ENCODE measurements at regions not wholly inside any gene's neighbourhood (a gene's known extent, or its start where the extent isn't known, plus 50 kb on each side); places are given as distances from the start of the nearest gene placed in this dataset.
"Not testable (repeated sequence)": the region's sequence is repeated elsewhere in the genome, so short reads cannot be mapped to it uniquely, and the experiment has no call there.

DNA sequence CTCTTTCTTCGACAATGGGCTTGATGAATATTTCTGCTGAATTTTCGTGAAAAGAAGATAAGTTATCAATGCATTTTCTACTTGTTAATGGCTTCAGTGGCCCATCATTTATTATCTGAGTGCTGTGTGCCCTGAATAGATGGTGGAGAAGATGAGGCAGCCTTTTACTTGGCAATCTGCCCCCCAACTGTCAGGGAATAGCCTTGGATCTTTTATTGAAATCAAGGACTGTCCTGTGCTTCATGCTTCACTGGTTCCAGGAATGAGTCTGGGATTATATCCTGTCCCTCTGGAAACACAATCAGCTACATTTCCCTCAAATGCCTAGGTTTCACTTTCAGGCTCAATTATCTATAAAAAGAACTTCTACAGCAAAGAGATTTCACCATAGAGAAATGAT lies 75.9 kb upstream of the NXPH1 start:
- DNase-seq (no peak), ATAC-seq (ENCODE audit: low read depth in 2 of 2) (no peak)
- Mint-ChIP-seq H3K27me3 (peaks cover 4 to 15% (median 10%) of the 10 kb centered on the region in 3 donors), H3K36me3 (no peaks in the 10 kb centered on the region), H3K4me1 (no peaks in the 10 kb centered on the region), H3K27ac (no peak overlapping the region), H3K4me3 (no peak overlapping the region), H3K9me3 (peaks cover 0 to 19% (median 5%) of the 10 kb centered on the region in 7 donors)

DNA sequence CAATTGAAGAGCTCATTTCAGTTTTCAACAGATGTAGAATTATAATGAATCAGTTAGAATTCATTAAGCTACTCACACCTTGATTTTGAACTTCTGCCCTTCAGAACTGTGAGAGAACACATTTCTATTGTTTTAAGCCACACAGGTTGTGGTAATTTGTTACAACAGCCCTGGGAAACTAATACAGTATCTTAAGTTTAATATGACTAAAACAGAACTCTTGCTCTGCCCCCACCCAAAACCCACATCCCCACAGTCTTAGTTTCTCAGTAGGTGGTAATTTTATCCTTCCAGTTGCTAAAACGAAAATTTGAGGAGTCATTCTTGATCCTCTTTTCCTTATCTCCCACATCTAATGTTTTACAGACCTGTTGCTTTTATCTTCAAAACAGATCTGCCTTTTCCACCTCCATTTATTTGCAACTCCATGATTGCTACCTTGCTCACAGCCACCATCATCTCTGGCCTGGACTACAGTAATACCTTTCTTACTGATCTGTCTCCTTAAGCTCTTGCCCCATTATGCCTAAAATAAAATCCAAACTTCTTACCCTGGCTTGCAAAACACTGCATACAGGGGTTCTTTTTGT lies 72.8 kb upstream of the NXPH1 start:
- H3K27ac Mint-ChIP-seq = no peak overlapping the region
- DNase-seq (no peak), ATAC-seq (ENCODE audit: low read depth in 2 of 2) (no peak)
- H3K4me1 Mint-ChIP-seq = no peaks in the 10 kb centered on the region
- H3K4me3 Mint-ChIP-seq = no peak overlapping the region
- H3K27me3 Mint-ChIP-seq = peaks cover 4 to 15% (median 9%) of the 10 kb centered on the region in 3 donors
- no peaks in the 10 kb centered on the region for H3K36me3 Mint-ChIP-seq
- peaks cover 0 to 19% (median 5%) of the 10 kb centered on the region in 7 donors for H3K9me3 Mint-ChIP-seq

DNA sequence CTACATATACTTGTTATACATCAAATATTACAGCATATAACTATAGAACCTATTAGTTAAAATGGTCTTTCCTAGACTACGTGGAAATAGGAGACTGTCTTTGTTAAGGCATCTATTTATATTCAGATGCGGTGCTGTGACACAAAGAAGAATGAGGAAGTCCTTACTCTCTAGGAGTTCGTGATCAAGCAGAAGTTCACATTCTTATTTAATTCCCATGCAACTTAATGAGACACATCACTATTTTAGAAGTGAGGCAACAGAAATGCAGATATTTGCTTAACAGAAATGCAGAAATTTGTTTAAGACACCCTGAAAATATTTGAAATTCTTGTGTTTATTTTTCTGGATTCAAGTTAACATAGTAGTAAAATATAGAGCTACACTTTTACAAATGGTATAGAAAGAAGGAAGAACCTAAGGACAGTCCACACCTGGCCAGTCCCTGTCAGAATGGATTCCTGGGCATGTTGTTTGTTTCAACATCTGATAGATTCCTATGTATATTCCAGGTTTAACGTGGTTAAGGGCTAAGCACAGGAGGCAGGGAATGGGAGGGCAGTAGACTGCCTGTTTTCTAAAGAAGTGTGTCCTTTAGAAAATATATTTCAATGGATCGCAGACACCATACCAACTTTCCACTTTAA lies 70.6 kb upstream of the NXPH1 start:
- ATAC-seq (ENCODE audit: low read depth in 2 of 2) = no peak
- Mint-ChIP-seq H3K9me3 (peaks cover 0 to 19% (median 5%) of the 10 kb centered on the region in 7 donors), H3K4me1 (no peaks in the 10 kb centered on the region)

DNA sequence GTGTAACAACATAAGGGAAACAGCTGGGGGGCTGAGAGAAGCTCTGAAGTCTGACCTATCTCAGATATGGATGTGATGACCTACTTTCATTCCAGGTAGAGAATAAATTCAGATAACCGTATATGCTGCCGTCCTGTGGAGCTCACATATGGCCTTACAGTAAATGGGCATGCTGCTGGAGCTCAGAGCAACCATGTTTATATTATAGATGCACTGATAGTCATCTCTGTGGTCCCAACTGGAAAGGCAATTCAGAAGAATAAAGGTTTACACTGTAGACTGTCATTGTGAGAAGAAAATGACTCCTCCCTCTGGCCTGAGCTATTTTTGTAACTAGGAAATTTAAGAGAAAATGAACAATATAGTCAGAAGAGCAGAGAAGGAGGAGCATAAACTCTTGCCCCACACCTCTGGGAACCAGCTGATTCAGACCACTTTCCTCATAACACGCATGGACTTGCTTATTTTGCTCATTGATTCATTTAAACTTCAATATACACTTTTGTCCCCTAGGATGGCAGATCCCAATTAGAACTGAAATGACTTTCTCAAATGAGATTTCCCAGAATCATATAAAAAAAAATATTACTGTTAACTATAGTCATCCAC lies 69.9 kb upstream of the NXPH1 start:
- no peaks in the 10 kb centered on the region for H3K36me3 Mint-ChIP-seq
- H3K27ac Mint-ChIP-seq = no peak overlapping the region

More for the DNA sequence above, 70.6 kb upstream of the NXPH1 start:
- no peak overlapping the region for H3K27ac Mint-ChIP-seq
- H3K36me3 Mint-ChIP-seq = no peaks in the 10 kb centered on the region
- H3K27me3 Mint-ChIP-seq = peaks cover 4 to 15% (median 10%) of the 10 kb centered on the region in 3 donors
- no peak overlapping the region for H3K4me3 Mint-ChIP-seq
- no peak for DNase-seq

GRCh38 chr7:8365499-8366110 lies 67.8 kb upstream of the NXPH1 start:
- H3K4me3 Mint-ChIP-seq = no peak overlapping the region
- no peak for ATAC-seq (ENCODE audit: low read depth in 2 of 2)
- no peak overlapping the region for H3K27ac Mint-ChIP-seq
- H3K36me3 Mint-ChIP-seq = no peaks in the 10 kb centered on the region
- peaks cover 0 to 6% (median 0%) of the 10 kb centered on the region in 7 donors for H3K9me3 Mint-ChIP-seq
- DNase-seq = no peak
- no peaks in the 10 kb centered on the region for H3K4me1 Mint-ChIP-seq
- H3K27me3 Mint-ChIP-seq = peaks cover 5 to 14% (median 12%) of the 10 kb centered on the region in 3 donors

More for the DNA sequence above, 69.9 kb upstream of the NXPH1 start:
- H3K27me3 Mint-ChIP-seq = peaks cover 4 to 15% (median 8%) of the 10 kb centered on the region in 3 donors
- ATAC-seq (ENCODE audit: low read depth in 2 of 2) (no peak), DNase-seq (no peak)
- H3K4me1 Mint-ChIP-seq = no peaks in the 10 kb centered on the region
- H3K4me3 Mint-ChIP-seq = no peak overlapping the region
- H3K9me3 Mint-ChIP-seq = peaks cover 0 to 18% (median 5%) of the 10 kb centered on the region in 7 donors

GRCh38 chr7:8368007-8368406 lies 65.4 kb upstream of the NXPH1 start:
- ATAC-seq (ENCODE audit: low read depth in 2 of 2); H3K36me3 Mint-ChIP-seq; H3K27ac Mint-ChIP-seq; H3K9me3 Mint-ChIP-seq; H3K4me1 Mint-ChIP-seq; DNase-seq; H3K4me3 Mint-ChIP-seq: not testable (repeated sequence)
- H3K27me3 Mint-ChIP-seq = peaks cover 5 to 30% (median 27%) of the 10 kb centered on the region in 3 donors

DNA sequence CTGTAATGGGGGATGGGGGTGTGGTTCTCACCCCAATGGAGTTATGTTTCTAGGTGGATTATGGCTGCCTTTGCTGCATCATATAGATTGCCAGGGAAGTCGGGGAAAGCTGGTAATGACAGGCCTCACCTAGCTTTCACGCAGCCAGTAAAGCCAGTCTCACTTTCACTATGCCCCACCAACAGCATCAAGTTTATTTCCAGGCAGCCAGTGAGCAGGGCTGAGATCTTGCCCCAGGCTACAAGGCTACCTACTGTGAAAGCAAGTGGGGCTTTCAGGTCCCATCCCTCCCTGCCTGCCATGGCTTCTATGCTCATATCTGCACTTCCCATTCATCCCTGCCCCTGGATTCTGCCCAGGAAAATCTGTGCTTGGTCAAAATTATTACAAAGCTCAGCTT lies 61.7 kb upstream of the NXPH1 start:
- Mint-ChIP-seq H3K27ac (no peak overlapping the region), H3K4me3 (no peak overlapping the region), H3K27me3 (peaks cover 0 to 48% (median 46%) of the 10 kb centered on the region in 3 donors), H3K9me3 (peaks cover 2 to 15% (median 8%) of the 10 kb centered on the region in 7 donors), H3K4me1 (no peaks in the 10 kb centered on the region), H3K36me3 (peaks cover 6 to 20% of the 10 kb centered on the region in 2 donors)
- DNase-seq = no peak
- no peak for ATAC-seq (ENCODE audit: low read depth in 2 of 2)

DNA sequence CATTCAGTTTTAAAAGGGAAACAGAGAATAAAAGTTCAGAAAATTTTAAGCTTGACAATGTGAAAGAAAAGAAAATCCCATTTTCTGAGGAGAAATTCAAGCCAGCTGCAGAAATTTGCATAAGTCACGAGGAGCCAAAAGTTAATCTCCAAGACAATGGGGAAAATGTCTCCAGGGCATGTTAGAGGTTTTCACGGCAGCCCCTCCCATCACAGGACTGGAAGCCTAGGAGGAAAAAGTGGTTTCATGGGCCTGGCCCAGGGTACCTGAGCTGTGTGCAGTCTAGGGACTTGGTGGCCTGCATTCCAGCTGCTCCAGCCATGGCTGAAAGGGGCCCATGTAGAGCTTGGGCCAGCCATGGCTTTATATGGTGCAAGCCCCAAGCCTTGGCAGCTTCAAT lies 59.6 kb upstream of the NXPH1 start:
- no peak overlapping the region for H3K27ac Mint-ChIP-seq
- peaks cover 6 to 20% of the 10 kb centered on the region in 2 donors for H3K36me3 Mint-ChIP-seq
- DNase-seq (no peak), ATAC-seq (ENCODE audit: low read depth in 2 of 2) (no peak)
- peaks cover 2 to 15% (median 6%) of the 10 kb centered on the region in 7 donors for H3K9me3 Mint-ChIP-seq
- H3K4me3 Mint-ChIP-seq = no peak overlapping the region
- peaks cover 0 to 48% (median 46%) of the 10 kb centered on the region in 3 donors for H3K27me3 Mint-ChIP-seq
- no peaks in the 10 kb centered on the region for H3K4me1 Mint-ChIP-seq

- H3K4me3 Mint-ChIP-seq = no peak overlapping the region
- H3K9me3 Mint-ChIP-seq = peaks cover 0 to 12% (median 6%) of the 10 kb centered on the region in 7 donors
- no peak for ATAC-seq (ENCODE audit: low read depth in 2 of 2)
- no peak for DNase-seq
- no peaks in the 10 kb centered on the region for H3K4me1 Mint-ChIP-seq
- H3K36me3 Mint-ChIP-seq = peaks cover 6 to 12% of the 10 kb centered on the region in 2 donors
- no peak overlapping the region for H3K27ac Mint-ChIP-seq
- H3K27me3 Mint-ChIP-seq = peaks cover 8 to 18% (median 18%) of the 10 kb centered on the region in 3 donors
Observed at GRCh38 chr7:8378349-8379019, 54.9 kb upstream of the NXPH1 start.

DNA sequence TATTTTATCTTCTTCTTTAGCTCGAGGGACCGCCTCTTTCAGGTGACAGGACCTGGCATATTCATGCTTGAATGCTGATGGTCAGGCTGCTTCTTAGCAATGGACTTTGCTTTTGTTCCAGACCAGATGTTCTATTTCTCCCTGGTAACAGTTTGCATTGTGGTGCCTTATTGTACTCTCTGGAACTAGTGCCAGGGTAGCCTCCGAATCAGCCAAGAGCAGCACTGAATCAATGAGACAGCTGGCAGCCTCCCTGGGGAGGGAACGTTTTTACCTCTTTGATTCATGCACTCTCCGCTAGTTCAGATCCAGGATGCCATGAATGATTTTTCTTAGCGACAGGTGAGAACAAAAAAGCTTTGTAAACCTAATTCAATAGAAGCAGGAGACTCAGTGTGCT lies 54.1 kb upstream of the NXPH1 start:
- ATAC-seq (ENCODE audit: low read depth in 2 of 2) (no peak), DNase-seq (no peak)
- H3K27ac Mint-ChIP-seq = no peak overlapping the region
- H3K9me3 Mint-ChIP-seq = peaks cover 0 to 11% (median 6%) of the 10 kb centered on the region in 7 donors
- no peaks in the 10 kb centered on the region for H3K4me1 Mint-ChIP-seq
- peaks cover 8 to 19% (median 17%) of the 10 kb centered on the region in 3 donors for H3K27me3 Mint-ChIP-seq
- peaks cover 6 to 11% of the 10 kb centered on the region in 2 donors for H3K36me3 Mint-ChIP-seq
- no peak overlapping the region for H3K4me3 Mint-ChIP-seq

- ATAC-seq (ENCODE audit: low read depth in 2 of 2) = no peak
- Mint-ChIP-seq H3K9me3 (peaks cover 0 to 8% (median 4%) of the 10 kb centered on the region in 7 donors), H3K27me3 (peaks cover 8 to 14% (median 12%) of the 10 kb centered on the region in 3 donors), H3K27ac (no peak overlapping the region), H3K4me1 (no peaks in the 10 kb centered on the region), H3K36me3 (peaks cover 5 to 7% of the 10 kb centered on the region in 2 donors), H3K4me3 (no peak overlapping the region)
- DNase-seq = no peak
Observed at GRCh38 chr7:8380130-8380529, 53.3 kb upstream of the NXPH1 start.

- Mint-ChIP-seq H3K9me3 (peaks cover 0 to 2% (median 0%) of the 10 kb centered on the region in 7 donors), H3K27ac (no peak overlapping the region)
- no peak for DNase-seq
Observed at GRCh38 chr7:8382004-8382730, 51.2 kb upstream of the NXPH1 start.

More at GRCh38 chr7:8382004-8382730, 51.2 kb upstream of the NXPH1 start:
- Mint-ChIP-seq H3K4me1 (no peaks in the 10 kb centered on the region), H3K4me3 (no peak overlapping the region), H3K36me3 (no peaks in the 10 kb centered on the region), H3K27me3 (peaks cover 12 to 15% (median 12%) of the 10 kb centered on the region in 3 donors)
- no peak for ATAC-seq (ENCODE audit: low read depth in 2 of 2)
